Mesenchymal stem cell (in vitro differentiated cells and primary cell): ENCODE measurements at regions not wholly inside any gene's neighbourhood (a gene's known extent, or its start where the extent isn't known, plus 50 kb on each side); places are given as distances from the start of the nearest gene placed in this dataset.
A peak's percentile ranks its signal among the peaks of the same experiment; 100 is the strongest.

ENCODE experiments used
- DNase-seq: peaks from one replicate; pipeline ENCODE4 v3.0.0-alpha.2; 2013
- H2AFZ ChIP-seq: one replicate; pipeline ENCODE4 v1.6.1; 2013; ENCODE audit warnings: low read depth, mild to moderate bottlenecking, control low read depth, inconsistent platforms, low read length, moderate library complexity
- H2AK5ac ChIP-seq: 2 replicates; pipeline ENCODE4 v1.6.1; 2013; ENCODE audit warnings: low read length, moderate library complexity, mild to moderate bottlenecking, inconsistent platforms; ENCODE audit not compliant: severe bottlenecking
- H2BK120ac ChIP-seq: one replicate; pipeline ENCODE4 v1.6.1; 2013; ENCODE audit warnings: low read depth, mild to moderate bottlenecking, inconsistent platforms, low read length, moderate library complexity
- H2BK12ac ChIP-seq, 2 experiments: one replicate each; pipeline ENCODE4 v1.6.1; 2013; ENCODE audit warnings: inconsistent platforms in 2 of 2, low read length in 2 of 2, mild to moderate bottlenecking in 2 of 2, moderate library complexity in 2 of 2, control low read depth in 1 of 2
- H2BK15ac ChIP-seq: one replicate; pipeline ENCODE4 v1.6.1; 2013; ENCODE audit warnings: mild to moderate bottlenecking, low read depth, inconsistent platforms; ENCODE audit not compliant: poor library complexity, severe bottlenecking
- H2BK5ac ChIP-seq: 2 replicates; pipeline ENCODE4 v1.6.1; 2013; ENCODE audit warnings: low read depth, mild to moderate bottlenecking, low read length, control low read depth, inconsistent platforms; ENCODE audit not compliant: poor library complexity, severe bottlenecking
- H3K14ac ChIP-seq, 2 experiments: one replicate each; pipeline ENCODE4 v1.6.1; 2013; ENCODE audit warnings: inconsistent platforms in 2 of 2, low read length in 2 of 2, control low read depth in 1 of 2, mild to moderate bottlenecking in 1 of 2, moderate library complexity in 1 of 2
- H3K18ac ChIP-seq, 2 experiments: one replicate each; pipeline ENCODE4 v1.6.1; 2013; ENCODE audit warnings: inconsistent platforms in 2 of 2, low read length in 2 of 2, control low read depth in 1 of 2, low read depth in 1 of 2, mild to moderate bottlenecking in 1 of 2
- H3K23ac ChIP-seq, 2 experiments: one replicate each; pipeline ENCODE4 v1.6.1; 2013; ENCODE audit warnings: inconsistent platforms in 2 of 2, low read length in 2 of 2, mild to moderate bottlenecking in 2 of 2, moderate library complexity in 2 of 2, control low read depth in 1 of 2
- H3K27ac ChIP-seq: 2 replicates; pipeline ENCODE4 v1.5.1; 2013; ENCODE audit warnings: mild to moderate bottlenecking, moderate library complexity, low read length, control low read depth, inconsistent platforms; ENCODE audit not compliant: poor library complexity, severe bottlenecking
- H3K27me3 ChIP-seq, 2 experiments: 2 replicates each; pipeline versions ENCODE4 v1.6.1 to v1.7.0; 2013; ENCODE audit warnings: low read length in 2 of 2, mild to moderate bottlenecking in 2 of 2, moderate library complexity in 2 of 2, control low read depth in 1 of 2, inconsistent platforms in 1 of 2; ENCODE audit not compliant: control insufficient read depth in 1 of 2, insufficient read depth in 1 of 2
- H3K36me3 ChIP-seq, 2 experiments: 2 replicates each; pipeline versions ENCODE4 v1.6.1 to v1.7.0; 2013; ENCODE audit warnings: low read length in 2 of 2, control low read depth in 1 of 2, inconsistent platforms in 1 of 2, low read depth in 1 of 2, mild to moderate bottlenecking in 1 of 2; ENCODE audit not compliant: insufficient read depth in 2 of 2, control insufficient read depth in 1 of 2
- H3K4ac ChIP-seq, 2 experiments: one replicate each; pipeline ENCODE4 v1.6.1; 2013; ENCODE audit warnings: inconsistent platforms in 2 of 2, low read length in 2 of 2, mild to moderate bottlenecking in 2 of 2, moderate library complexity in 2 of 2, control low read depth in 1 of 2, low read depth in 1 of 2
- H3K4me1 ChIP-seq: 2 replicates; pipeline ENCODE4 v1.6.1; 2013; ENCODE audit warnings: low read depth, low read length, control low read depth; ENCODE audit not compliant: control insufficient read depth, insufficient read depth
- H3K4me2 ChIP-seq: 2 replicates; pipeline ENCODE4 v1.6.1; 2013; ENCODE audit warnings: low read length, mild to moderate bottlenecking, inconsistent platforms; ENCODE audit not compliant: poor library complexity, severe bottlenecking
- H3K4me3 ChIP-seq, 2 experiments: 2 replicates each; pipeline versions ENCODE4 v1.5.1 to v1.7.0; 2013; ENCODE audit warnings: low read length in 2 of 2, mild to moderate bottlenecking in 2 of 2, control low read depth in 1 of 2, low read depth in 1 of 2; ENCODE audit not compliant: insufficient read depth in 1 of 2
- H3K79me1 ChIP-seq: replicated peaks from 2 replicates; pipeline ENCODE4 v1.6.1; 2013; ENCODE audit warnings: mild to moderate bottlenecking, control low read depth, low read length, inconsistent platforms; ENCODE audit not compliant: poor library complexity, severe bottlenecking
- H3K9ac ChIP-seq: 2 replicates; pipeline ENCODE4 v1.7.0; 2013; ENCODE audit warnings: mild to moderate bottlenecking, low read length, moderate library complexity
- H3K9me3 ChIP-seq: 2 replicates; pipeline ENCODE4 v1.7.0; 2013; ENCODE audit warnings: mild to moderate bottlenecking, low read length; ENCODE audit not compliant: control insufficient read depth
- H4K8ac ChIP-seq: one replicate; pipeline ENCODE4 v1.6.1; 2013; ENCODE audit warnings: inconsistent platforms, mild to moderate bottlenecking, low read length, moderate library complexity
- H4K91ac ChIP-seq: one replicate; pipeline ENCODE4 v1.6.1; 2013; ENCODE audit warnings: mild to moderate bottlenecking, low read length, inconsistent platforms
- WGBS: methylation state at CpG from one replicate; pipeline ENCODE4 v1.1.7; 2013; ENCODE audit warnings: mixed read lengths; 5-methylcytosine and 5-hydroxymethylcytosine counted together

DNA sequence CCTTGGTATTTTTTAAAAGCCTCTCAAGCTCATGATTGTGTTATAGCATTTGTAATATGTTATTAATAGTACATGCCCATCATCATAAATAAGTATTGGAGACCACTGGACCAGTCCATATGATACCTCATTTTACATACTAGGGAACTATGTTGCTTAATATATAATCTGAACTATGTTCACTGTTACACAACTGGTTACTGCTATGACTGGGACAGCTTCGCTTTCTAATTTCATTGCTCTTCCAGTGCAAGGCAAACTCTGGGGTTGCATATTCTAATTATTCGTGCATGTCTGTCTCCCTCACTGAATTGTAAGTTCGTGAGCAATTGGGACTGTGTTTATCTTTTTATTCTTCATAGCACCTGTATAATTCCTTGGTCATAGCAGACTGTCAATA lies 330.5 kb downstream of the RAPGEF2 start:
- no peak overlapping the region for H3K14ac ChIP-seq
- no peak overlapping the region for H2BK15ac ChIP-seq
- H3K36me3 ChIP-seq: no peaks in the 10 kb centered on the region
- no peak overlapping the region for H3K27ac ChIP-seq
- DNase-seq: no peak
- no peak overlapping the region for H4K91ac ChIP-seq
- no peak overlapping the region for H2BK5ac ChIP-seq
- no peak overlapping the region for H2BK120ac ChIP-seq
- no peak overlapping the region for H3K23ac ChIP-seq
- no peaks in the 10 kb centered on the region for H3K27me3 ChIP-seq
- no peak overlapping the region for H3K4me3 ChIP-seq
- no peaks in the 10 kb centered on the region for H3K79me1 ChIP-seq
- H3K9ac ChIP-seq: no peak overlapping the region
- H3K4me1 ChIP-seq: no peaks in the 10 kb centered on the region
- no peaks in the 10 kb centered on the region for H3K9me3 ChIP-seq
- H3K18ac ChIP-seq: no peak overlapping the region
- H2AK5ac ChIP-seq: no peak overlapping the region
- H2BK12ac ChIP-seq: no peak overlapping the region
- 100% methylated on average over 2 of the region's 3 CpGs for WGBS
- H3K4ac ChIP-seq: no peak overlapping the region
- no peak overlapping the region for H4K8ac ChIP-seq
- no peak overlapping the region for H3K4me2 ChIP-seq
- no peak overlapping the region for H2AFZ ChIP-seq

DNA sequence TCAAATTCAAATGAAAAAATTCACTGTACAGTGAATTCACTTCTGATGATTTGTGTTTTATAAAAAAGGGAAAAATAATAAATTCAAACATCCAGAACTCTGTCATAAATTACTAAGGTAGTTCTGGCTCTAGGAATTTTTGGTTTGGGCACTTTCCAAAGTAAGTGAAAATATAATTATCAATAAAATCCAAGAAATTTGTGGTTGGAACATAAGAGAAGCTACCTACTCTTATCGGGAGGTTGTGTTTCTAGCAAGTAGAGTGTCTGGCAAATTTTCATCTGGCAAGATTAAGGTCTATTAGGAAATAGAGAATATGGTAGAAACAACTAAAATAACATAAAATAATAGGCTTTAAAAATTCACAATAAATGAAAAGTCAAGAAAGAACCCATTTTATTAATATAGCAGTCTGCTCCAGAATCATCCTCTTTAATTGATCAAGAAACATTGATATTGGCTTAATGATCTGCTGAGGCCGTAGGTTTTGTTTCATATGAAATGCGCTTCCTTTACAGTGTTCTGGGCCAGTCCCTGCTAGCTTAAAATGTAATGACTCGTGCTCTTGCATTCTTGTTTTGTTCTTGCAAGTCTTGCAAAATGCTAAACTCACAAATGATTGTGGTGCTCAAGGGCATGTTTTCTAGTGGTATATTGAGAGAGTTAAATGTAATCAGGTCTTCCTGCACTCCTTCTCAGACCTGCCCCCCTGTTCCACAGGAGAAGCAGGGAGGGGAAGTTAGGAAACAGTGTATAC lies 331.4 kb downstream of the RAPGEF2 start:
- Histone ChIP-seq H3K4me3 (no peak overlapping the region), H3K4ac (no peak overlapping the region), H3K9me3 (no peaks in the 10 kb centered on the region), H4K91ac (no peak overlapping the region), H3K79me1 (no peaks in the 10 kb centered on the region), H2BK5ac (no peak overlapping the region), H3K27me3 (no peaks in the 10 kb centered on the region), H2BK15ac (no peak overlapping the region), H4K8ac (no peak overlapping the region), H3K9ac (no peak overlapping the region), H2AFZ (no peak overlapping the region), H3K23ac (no peak overlapping the region), H3K4me2 (no peak overlapping the region), H2AK5ac (no peak overlapping the region), H2BK120ac (no peak overlapping the region), H2BK12ac (no peak overlapping the region), H3K4me1 (no peaks in the 10 kb centered on the region), H3K18ac (no peak overlapping the region), H3K14ac (no peak overlapping the region), H3K36me3 (no peaks in the 10 kb centered on the region), H3K27ac (no peak overlapping the region)
- DNase-seq: peak; percentile 48
- WGBS: 49% methylated on average over 3 of the region's 4 CpGs

DNA sequence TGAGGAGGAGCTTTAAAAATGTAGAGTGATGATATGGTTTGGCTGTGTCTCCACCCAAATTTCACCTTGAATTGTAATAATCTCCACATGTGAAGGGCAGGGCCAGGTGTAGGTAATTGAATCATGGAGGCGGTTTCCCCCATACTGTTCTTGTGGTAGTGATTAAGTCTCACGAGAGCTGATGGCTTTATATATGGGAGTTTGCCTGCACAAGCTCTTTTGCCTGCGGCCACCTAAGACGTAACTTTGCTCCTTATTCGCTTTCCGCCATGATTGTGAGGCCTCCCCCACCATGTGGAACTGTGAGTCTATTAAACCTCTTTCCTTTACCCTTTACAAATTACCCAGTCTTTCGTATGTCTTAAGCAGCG lies 332.0 kb downstream of the RAPGEF2 start:
- no peak overlapping the region for H3K9ac ChIP-seq
- no peaks in the 10 kb centered on the region for H3K36me3 ChIP-seq
- H4K91ac ChIP-seq: no peak overlapping the region
- H3K4ac ChIP-seq: no peak overlapping the region
- no peaks in the 10 kb centered on the region for H3K9me3 ChIP-seq
- no peak overlapping the region for H3K4me3 ChIP-seq
- no peak overlapping the region for H2AFZ ChIP-seq
- DNase-seq: no peak
- H3K79me1 ChIP-seq: no peaks in the 10 kb centered on the region
- 96% methylated on average over 8 of the region's 8 CpGs for WGBS
- no peaks in the 10 kb centered on the region for H3K27me3 ChIP-seq
- no peak overlapping the region for H2BK15ac ChIP-seq
- H2AK5ac ChIP-seq: no peak overlapping the region
- no peak overlapping the region for H2BK5ac ChIP-seq
- H3K18ac ChIP-seq: no peak overlapping the region
- H3K27ac ChIP-seq: no peak overlapping the region
- no peak overlapping the region for H3K23ac ChIP-seq
- no peaks in the 10 kb centered on the region for H3K4me1 ChIP-seq
- H3K14ac ChIP-seq: no peak overlapping the region
- no peak overlapping the region for H2BK120ac ChIP-seq
- no peak overlapping the region for H4K8ac ChIP-seq
- H3K4me2 ChIP-seq: no peak overlapping the region
- no peak overlapping the region for H2BK12ac ChIP-seq

DNA sequence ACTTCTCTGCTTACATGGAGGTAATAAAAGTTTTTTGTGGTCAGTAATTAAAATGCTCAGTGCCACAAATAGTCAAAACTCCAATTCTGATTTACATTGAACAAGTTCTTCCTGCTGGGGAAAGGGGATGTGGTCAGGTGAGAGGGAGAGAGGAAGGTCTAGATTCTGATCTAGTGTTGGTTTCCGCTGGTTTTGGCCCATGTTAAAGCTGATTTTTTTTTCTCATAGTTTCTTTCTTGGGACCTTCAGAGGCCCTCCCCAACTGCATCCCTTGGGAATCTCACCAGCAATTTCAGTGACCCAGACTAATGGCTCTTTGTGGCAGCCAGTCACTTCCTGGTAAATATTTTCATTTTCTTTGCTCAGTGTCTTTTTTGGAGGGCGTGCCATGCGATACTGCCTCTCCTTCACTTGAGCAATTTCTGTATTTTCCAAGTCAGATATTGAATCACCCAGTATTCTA lies 332.7 kb downstream of the RAPGEF2 start:
- Histone ChIP-seq H3K4me2 (no peak overlapping the region), H3K27ac (no peak overlapping the region), H2BK15ac (no peak overlapping the region), H2BK120ac (no peak overlapping the region), H3K18ac (no peak overlapping the region), H4K91ac (no peak overlapping the region), H2BK12ac (no peak overlapping the region), H2AK5ac (no peak overlapping the region), H3K4me1 (no peaks in the 10 kb centered on the region), H3K79me1 (no peaks in the 10 kb centered on the region), H3K9me3 (no peaks in the 10 kb centered on the region), H3K9ac (no peak overlapping the region), H3K27me3 (no peaks in the 10 kb centered on the region), H3K4me3 (no peak overlapping the region), H3K23ac (no peak overlapping the region), H3K36me3 (no peaks in the 10 kb centered on the region), H3K14ac (no peak overlapping the region), H2BK5ac (no peak overlapping the region), H2AFZ (no peak overlapping the region), H3K4ac (no peak overlapping the region), H4K8ac (no peak overlapping the region)
- DNase-seq: no peak
- 86% methylated on average over 3 of the region's 3 CpGs for WGBS
